ENCODE measurements at regions not wholly inside any gene's neighbourhood (a gene's known extent, or its start where the extent isn't known, plus 50 kb on each side); places are given as distances from the start of the nearest gene placed in this dataset.

GRCh38 chr6:165881806-165882205 is 218.8 kb upstream of the PDE10A start:
- H3K27me3 Mint-ChIP-seq, result peaks cover 3% of the 10 kb centered on the region
- H3K4me3 Mint-ChIP-seq, result no peak overlapping the region
- no peaks in the 10 kb centered on the region for H3K9me3 Mint-ChIP-seq
- no peaks in the 10 kb centered on the region for H3K36me3 Mint-ChIP-seq
- H3K4me1 Mint-ChIP-seq, result peaks cover 4% of the 10 kb centered on the region
- no peak overlapping the region for H3K27ac Mint-ChIP-seq
- POLR2A ChIA-PET, result no interaction called here
- DNase-seq (no peak), ATAC-seq (ENCODE audit: low read depth) (no peak)

DNA sequence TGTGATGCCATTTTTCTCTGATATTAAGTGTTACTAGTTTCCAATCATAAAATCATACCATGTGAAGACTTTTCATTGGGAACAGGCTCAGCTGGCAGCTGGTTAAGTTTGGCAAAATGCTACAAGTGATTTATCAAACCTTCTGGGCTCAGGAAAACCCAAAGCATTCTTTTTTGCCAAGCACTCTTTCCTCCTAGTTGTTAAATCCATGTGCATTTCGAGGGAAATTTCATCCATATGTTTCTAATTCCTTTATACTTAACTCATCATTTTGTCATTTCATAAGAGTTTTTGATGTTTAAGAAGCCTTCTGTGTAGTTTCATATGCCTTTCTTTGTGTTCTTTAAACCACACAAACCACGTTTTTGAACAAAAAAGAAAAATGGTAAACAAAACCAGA is 217.6 kb upstream of the PDE10A start:
- Mint-ChIP-seq H3K4me1 (peaks cover 4% of the 10 kb centered on the region), H3K36me3 (no peaks in the 10 kb centered on the region), H3K27ac (no peak overlapping the region), H3K27me3 (peaks cover 4% of the 10 kb centered on the region), H3K9me3 (no peaks in the 10 kb centered on the region), H3K4me3 (no peak overlapping the region)
- DNase-seq, result no peak
- POLR2A ChIA-PET, result no interaction called here
- ATAC-seq (ENCODE audit: low read depth), result no peak

GRCh38 chr6:165877773-165878172 is 214.7 kb upstream of the PDE10A start:
- H3K36me3 Mint-ChIP-seq, result no peaks in the 10 kb centered on the region
- H3K4me3 Mint-ChIP-seq, result no peak overlapping the region
- DNase-seq (no peak), ATAC-seq (ENCODE audit: low read depth) (no peak)
- no peaks in the 10 kb centered on the region for H3K4me1 Mint-ChIP-seq
- H3K27me3 Mint-ChIP-seq, result peaks cover 13% of the 10 kb centered on the region
- no peak overlapping the region for H3K27ac Mint-ChIP-seq
- H3K9me3 Mint-ChIP-seq, result no peaks in the 10 kb centered on the region
- POLR2A ChIA-PET, result no interaction called here

DNA sequence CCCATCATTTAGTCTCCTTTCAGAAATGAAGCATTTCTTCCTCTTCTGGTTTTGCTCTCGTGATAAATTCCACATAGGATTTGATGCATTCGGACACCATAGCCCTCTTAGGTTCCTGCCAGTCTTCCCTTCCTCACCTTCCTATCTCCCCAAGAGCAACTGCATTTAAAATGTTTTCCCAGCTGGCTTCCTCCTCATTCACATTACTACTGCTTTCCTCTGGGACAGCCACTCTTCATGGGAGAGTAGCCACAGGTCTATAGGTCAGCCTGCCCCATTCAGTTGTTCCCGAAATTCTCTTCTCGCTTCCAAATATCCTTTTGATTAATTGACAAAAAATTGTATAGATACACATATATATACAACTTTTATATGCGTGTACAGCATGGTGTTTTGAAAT is 214.2 kb upstream of the PDE10A start:
- POLR2A ChIA-PET, result no interaction called here
- Mint-ChIP-seq H3K9me3 (no peaks in the 10 kb centered on the region), H3K36me3 (no peaks in the 10 kb centered on the region), H3K4me1 (no peaks in the 10 kb centered on the region), H3K27me3 (peaks cover 13% of the 10 kb centered on the region), H3K4me3 (no peak overlapping the region), H3K27ac (no peak overlapping the region)
- ATAC-seq (ENCODE audit: low read depth) (no peak), DNase-seq (no peak)

DNA sequence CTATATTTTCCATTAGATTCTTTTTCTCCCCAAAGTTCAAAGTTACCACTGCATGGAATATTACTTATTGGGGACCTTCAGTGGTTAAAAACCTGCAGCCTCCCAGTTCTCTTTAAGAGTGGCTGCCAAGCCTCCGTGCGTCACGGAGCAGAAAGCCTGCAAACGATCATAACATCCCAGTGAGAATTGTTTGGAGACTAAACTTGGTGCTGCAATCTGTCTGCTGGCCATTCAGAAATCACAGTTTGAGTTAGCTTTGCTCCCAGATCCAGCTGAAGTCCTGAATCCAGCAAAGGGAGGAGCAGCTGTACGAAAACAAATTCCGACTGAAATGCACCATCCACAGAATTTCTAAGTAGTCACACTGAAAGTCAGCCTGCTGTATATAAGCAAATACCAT is 213.5 kb upstream of the PDE10A start:
- DNase-seq (no peak), ATAC-seq (ENCODE audit: low read depth) (no peak)
- H3K4me1 Mint-ChIP-seq, result no peaks in the 10 kb centered on the region
- peaks cover 13% of the 10 kb centered on the region for H3K27me3 Mint-ChIP-seq
- H3K9me3 Mint-ChIP-seq, result no peaks in the 10 kb centered on the region
- no peaks in the 10 kb centered on the region for H3K36me3 Mint-ChIP-seq
- no peak overlapping the region for H3K27ac Mint-ChIP-seq
- POLR2A ChIA-PET, result no interaction called here
- H3K4me3 Mint-ChIP-seq, result no peak overlapping the region

- Mint-ChIP-seq H3K27me3 (peaks cover 13% of the 10 kb centered on the region), H3K4me3 (no peak overlapping the region), H3K36me3 (no peaks in the 10 kb centered on the region), H3K9me3 (no peaks in the 10 kb centered on the region), H3K4me1 (no peaks in the 10 kb centered on the region), H3K27ac (no peak overlapping the region)
- DNase-seq, result no peak
- POLR2A ChIA-PET, result no interaction called here
- ATAC-seq (ENCODE audit: low read depth), result no peak
Observed at GRCh38 chr6:165875946-165876345, 212.9 kb upstream of the PDE10A start.

GRCh38 chr6:165873976-165874375 is 210.9 kb upstream of the PDE10A start:
- Mint-ChIP-seq H3K4me1 (no peaks in the 10 kb centered on the region), H3K36me3 (no peaks in the 10 kb centered on the region), H3K9me3 (no peaks in the 10 kb centered on the region), H3K27ac (no peak overlapping the region), H3K4me3 (no peak overlapping the region), H3K27me3 (peaks cover 13% of the 10 kb centered on the region)
- DNase-seq (no peak), ATAC-seq (ENCODE audit: low read depth) (no peak)
- POLR2A ChIA-PET, result no interaction called here

DNA sequence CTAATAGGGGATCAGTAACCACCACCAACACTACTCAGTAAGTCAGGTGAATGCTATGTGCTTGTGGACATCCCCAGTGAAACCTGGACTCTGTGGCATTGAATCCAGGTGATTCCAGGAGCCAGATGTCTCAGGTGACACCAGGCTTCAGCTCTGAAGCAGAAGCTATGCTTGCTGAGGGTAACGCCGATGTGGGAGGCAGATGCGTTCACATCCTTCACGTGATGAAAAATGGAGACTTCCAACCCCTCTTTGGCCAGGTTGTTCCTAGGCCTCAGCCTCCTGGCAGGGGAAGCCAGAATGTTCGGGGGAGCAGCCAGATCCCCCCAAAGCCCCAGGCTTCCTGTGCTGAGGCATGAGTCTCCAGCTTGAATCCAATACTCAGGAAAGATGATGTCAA is 209.8 kb upstream of the PDE10A start:
- DNase-seq (no peak), ATAC-seq (ENCODE audit: low read depth) (no peak)
- Mint-ChIP-seq H3K27ac (no peak overlapping the region), H3K36me3 (no peaks in the 10 kb centered on the region), H3K9me3 (no peaks in the 10 kb centered on the region), H3K27me3 (peaks cover 15% of the 10 kb centered on the region), H3K4me3 (no peak overlapping the region), H3K4me1 (no peaks in the 10 kb centered on the region)
- POLR2A ChIA-PET, result no interaction called here

DNA sequence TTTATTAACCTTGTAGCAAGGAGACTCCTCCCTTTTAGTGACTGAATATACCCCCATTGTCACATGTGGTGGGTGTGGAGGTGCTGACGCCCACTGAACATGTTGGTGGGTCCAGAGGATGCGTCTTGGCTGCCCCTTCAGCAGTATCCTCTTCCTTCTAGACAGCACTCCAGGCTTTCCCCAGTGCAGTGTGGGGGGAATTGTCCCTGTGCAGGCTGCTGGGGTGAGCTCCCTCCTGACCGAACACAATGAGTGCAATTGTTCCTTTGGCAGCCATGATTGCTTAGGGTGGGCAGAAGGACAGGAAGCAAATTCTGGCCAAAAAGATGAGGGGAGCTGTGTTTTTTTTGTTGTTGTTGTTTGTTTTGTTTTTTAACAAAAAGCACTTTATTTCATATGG is 209.3 kb upstream of the PDE10A start:
- ATAC-seq (ENCODE audit: low read depth) (no peak), DNase-seq (no peak)
- no peak overlapping the region for H3K27ac Mint-ChIP-seq
- POLR2A ChIA-PET, result no interaction called here
- peaks cover 16% of the 10 kb centered on the region for H3K27me3 Mint-ChIP-seq
- no peaks in the 10 kb centered on the region for H3K36me3 Mint-ChIP-seq
- H3K9me3 Mint-ChIP-seq, result no peaks in the 10 kb centered on the region
- no peaks in the 10 kb centered on the region for H3K4me1 Mint-ChIP-seq
- no peak overlapping the region for H3K4me3 Mint-ChIP-seq

DNA sequence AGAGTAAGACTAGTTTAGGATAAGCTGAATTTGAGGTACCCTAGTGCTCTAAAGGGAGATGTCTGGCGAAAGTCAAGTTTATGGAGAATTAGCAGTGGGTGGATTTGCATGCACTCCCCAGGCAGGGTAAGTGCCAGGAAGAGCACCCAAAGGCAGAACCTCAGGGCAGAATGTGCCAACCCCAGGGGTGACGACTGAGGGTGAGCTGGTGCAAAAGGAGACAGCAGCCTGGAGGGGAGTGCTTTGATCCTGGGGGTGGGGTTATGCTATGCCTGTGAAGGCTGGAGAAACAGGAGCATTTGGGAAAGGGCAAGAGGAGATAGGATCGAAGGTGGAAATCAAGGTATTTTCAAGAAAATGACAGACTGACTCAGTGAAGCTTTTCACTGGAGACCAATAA is 208.5 kb upstream of the PDE10A start:
- no peaks in the 10 kb centered on the region for H3K9me3 Mint-ChIP-seq
- H3K27ac Mint-ChIP-seq, result no peak overlapping the region
- DNase-seq (no peak), ATAC-seq (ENCODE audit: low read depth) (no peak)
- no peak overlapping the region for H3K4me3 Mint-ChIP-seq
- H3K27me3 Mint-ChIP-seq, result peaks cover 13% of the 10 kb centered on the region
- H3K4me1 Mint-ChIP-seq, result no peaks in the 10 kb centered on the region
- POLR2A ChIA-PET, result no interaction called here
- no peaks in the 10 kb centered on the region for H3K36me3 Mint-ChIP-seq

- no peaks in the 10 kb centered on the region for H3K4me1 Mint-ChIP-seq
- H3K4me3 Mint-ChIP-seq, result no peak overlapping the region
- H3K27me3 Mint-ChIP-seq, result peaks cover 7% of the 10 kb centered on the region
- H3K9me3 Mint-ChIP-seq, result no peaks in the 10 kb centered on the region
- no peaks in the 10 kb centered on the region for H3K36me3 Mint-ChIP-seq
- DNase-seq, result no peak
- POLR2A ChIA-PET, result no interaction called here
- no peak overlapping the region for H3K27ac Mint-ChIP-seq
- ATAC-seq (ENCODE audit: low read depth), result no peak
Observed at GRCh38 chr6:165869526-165869925, 206.5 kb upstream of the PDE10A start.

GRCh38 chr6:165864925-165865324 is 201.9 kb upstream of the PDE10A start:
- no peak overlapping the region for H3K27ac Mint-ChIP-seq
- ATAC-seq (ENCODE audit: low read depth), result no peak
- DNase-seq, result no peak
- H3K27me3 Mint-ChIP-seq, result peaks cover 7% of the 10 kb centered on the region
- H3K4me1 Mint-ChIP-seq, result no peaks in the 10 kb centered on the region
- POLR2A ChIA-PET, result no interaction called here
- no peaks in the 10 kb centered on the region for H3K36me3 Mint-ChIP-seq
- H3K4me3 Mint-ChIP-seq, result no peak overlapping the region
- H3K9me3 Mint-ChIP-seq, result no peaks in the 10 kb centered on the region

GRCh38 chr6:165864218-165864617 is 201.2 kb upstream of the PDE10A start:
- Mint-ChIP-seq H3K4me3 (no peak overlapping the region), H3K9me3 (no peaks in the 10 kb centered on the region), H3K27me3 (peaks cover 7% of the 10 kb centered on the region), H3K4me1 (no peaks in the 10 kb centered on the region), H3K27ac (no peak overlapping the region), H3K36me3 (no peaks in the 10 kb centered on the region)
- POLR2A ChIA-PET, result no interaction called here
- DNase-seq, result no peak
- ATAC-seq (ENCODE audit: low read depth), result no peak

DNA sequence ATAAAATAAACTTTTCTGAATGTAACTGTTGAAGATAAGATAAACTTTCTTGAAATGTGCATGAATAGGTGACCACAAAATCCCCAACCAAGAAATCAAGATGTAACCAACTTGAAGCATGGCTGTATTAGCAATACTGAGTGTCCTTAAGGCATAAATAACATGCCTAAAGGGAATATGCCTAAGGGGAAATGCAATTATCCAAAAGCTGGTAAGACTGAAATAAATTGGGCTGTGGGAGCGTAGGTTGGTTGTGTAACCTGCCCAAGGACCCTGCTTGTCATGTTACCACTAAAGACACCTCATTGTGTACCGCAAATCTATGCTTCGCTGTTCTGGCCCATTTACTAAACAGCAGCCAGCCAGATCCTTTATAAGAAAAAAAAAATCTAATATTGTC is 200.8 kb upstream of the PDE10A start:
- Mint-ChIP-seq H3K9me3 (no peaks in the 10 kb centered on the region), H3K36me3 (no peaks in the 10 kb centered on the region), H3K4me1 (no peaks in the 10 kb centered on the region), H3K27ac (no peak overlapping the region), H3K4me3 (no peak overlapping the region), H3K27me3 (peaks cover 7% of the 10 kb centered on the region)
- POLR2A ChIA-PET, result no interaction called here
- DNase-seq (no peak), ATAC-seq (ENCODE audit: low read depth) (no peak)

- Mint-ChIP-seq H3K9me3 (no peaks in the 10 kb centered on the region), H3K36me3 (no peaks in the 10 kb centered on the region), H3K27ac (no peak overlapping the region), H3K4me3 (no peak overlapping the region), H3K4me1 (no peaks in the 10 kb centered on the region), H3K27me3 (peaks cover 5% of the 10 kb centered on the region)
- ATAC-seq (ENCODE audit: low read depth), result no peak
- no peak for DNase-seq
- POLR2A ChIA-PET, result no interaction called here
Observed at GRCh38 chr6:165862813-165863212, 199.8 kb upstream of the PDE10A start.

Data from activated naive CD8-positive, alpha-beta T cell treated with anti-CD3 and anti-CD28 coated beads, Interleukin-2, amount 10 ng/mL, durations not matched to agents 7 days and 5 days (primary cell).